ENCODE measurements at regions not wholly inside any gene's neighbourhood (a gene's known extent, or its start where the extent isn't known, plus 50 kb on each side); places are given as distances from the start of the nearest gene placed in this dataset.

DNA sequence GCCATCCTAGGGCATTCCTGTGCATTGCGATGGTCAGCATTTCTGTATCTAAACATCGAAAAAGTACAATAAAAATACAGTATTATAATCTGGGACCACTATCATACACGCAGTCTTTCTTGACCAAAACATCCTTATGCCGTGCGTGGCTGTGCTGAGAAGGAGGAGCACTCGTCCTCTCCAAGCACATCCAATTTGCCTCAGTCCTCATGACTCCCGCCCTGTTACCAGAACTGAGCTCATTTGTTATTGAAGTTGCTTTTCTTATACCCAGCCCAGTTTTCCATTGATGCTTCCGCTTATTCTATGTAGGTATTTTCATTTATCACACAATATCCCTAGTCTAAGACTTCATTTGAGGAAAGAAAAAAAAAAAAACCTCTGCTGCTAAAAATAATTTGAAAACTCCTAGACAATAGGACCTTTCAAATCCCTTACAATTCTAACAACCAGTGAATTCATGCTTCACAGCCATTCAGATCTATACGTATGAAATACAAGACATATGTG is 236.9 kb upstream of the PLEKHG7 start:
- no peak for DNase-seq (ENCODE audit: low read depth in 2 of 2)

GRCh38 chr12:92464911-92465310 is 237.9 kb upstream of the PLEKHG7 start:
- DNase-seq (ENCODE audit: low read depth in 2 of 2) = no peak

- no peak for DNase-seq (ENCODE audit: low read depth in 2 of 2)
Observed at GRCh38 chr12:92463171-92463570, 239.6 kb upstream of the PLEKHG7 start.

DNA sequence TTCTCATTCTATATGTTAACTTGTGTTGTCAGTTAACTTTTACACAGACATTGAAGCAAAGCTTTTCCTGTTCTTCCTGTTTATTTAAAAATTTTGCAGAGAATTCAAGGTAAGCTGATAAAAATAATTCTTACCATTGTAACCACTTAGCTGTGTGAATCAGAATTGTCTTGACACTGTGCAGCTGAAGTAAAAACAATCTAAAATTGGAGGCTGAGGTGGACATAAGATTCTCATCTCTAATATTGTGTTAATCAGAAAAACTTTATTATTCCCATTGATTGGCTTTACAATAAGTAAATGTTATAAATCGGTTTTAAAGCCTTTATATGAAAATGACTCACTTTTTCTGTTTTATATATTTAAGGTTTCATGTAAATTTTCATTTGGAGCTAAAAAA is 240.3 kb upstream of the PLEKHG7 start:
- DNase-seq (ENCODE audit: low read depth in 2 of 2) = no peak

DNA sequence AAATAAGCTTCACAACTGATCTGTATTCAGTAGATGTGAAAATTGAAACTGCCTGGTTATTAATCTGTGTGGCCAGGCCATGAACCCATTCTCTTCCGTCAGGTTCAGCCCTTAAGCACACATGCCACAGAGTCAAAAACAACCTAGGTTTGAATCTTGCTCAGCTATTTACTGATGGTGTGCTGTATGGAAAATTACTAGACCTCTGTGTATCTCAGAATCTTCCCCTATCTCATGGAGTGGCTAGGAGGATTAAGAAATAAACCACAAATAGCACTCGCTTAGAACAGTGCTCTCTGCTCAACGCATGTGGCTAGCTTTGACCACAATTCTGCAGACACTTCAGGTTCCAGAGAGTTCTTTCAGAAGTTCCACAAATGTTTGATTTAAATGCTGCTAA is 240.7 kb upstream of the PLEKHG7 start:
- no peak for DNase-seq (ENCODE audit: low read depth in 2 of 2)

GRCh38 chr12:92459850-92460249 is 242.9 kb upstream of the PLEKHG7 start:
- DNase-seq (ENCODE audit: low read depth in 2 of 2) = no peak

DNA sequence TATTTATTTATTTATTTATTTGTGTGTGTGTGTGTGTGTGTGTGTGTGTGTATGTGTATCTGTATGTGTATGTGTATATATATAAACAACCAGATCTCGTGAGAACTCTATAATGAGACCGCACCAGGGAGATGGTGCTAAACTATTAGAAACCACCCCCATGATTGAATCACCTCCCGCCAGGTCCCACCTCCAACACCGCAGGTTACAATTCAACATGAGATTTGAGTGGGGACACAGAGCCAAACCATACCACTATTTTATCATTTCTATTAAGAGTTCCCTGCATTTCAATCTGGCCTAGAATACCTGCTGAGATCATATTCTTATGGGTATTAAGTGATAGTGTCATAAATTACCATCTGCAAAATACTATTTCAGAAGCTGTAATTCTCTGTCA is 243.8 kb upstream of the PLEKHG7 start:
- DNase-seq (ENCODE audit: low read depth in 2 of 2) = no peak

GRCh38 chr12:92457458-92458180 is 245.2 kb upstream of the PLEKHG7 start:
- no peak for DNase-seq (ENCODE audit: low read depth in 2 of 2)

- no peak for DNase-seq (ENCODE audit: low read depth in 2 of 2)
Observed at GRCh38 chr12:92452763-92453162, 250.0 kb upstream of the PLEKHG7 start.

- DNase-seq (ENCODE audit: low read depth in 2 of 2) = no peak
Observed at GRCh38 chr12:92446083-92446460, 256.7 kb upstream of the PLEKHG7 start.

- no peak for DNase-seq (ENCODE audit: low read depth in 2 of 2)
Observed at GRCh38 chr12:92445253-92446082, 257.3 kb upstream of the PLEKHG7 start.

DNA sequence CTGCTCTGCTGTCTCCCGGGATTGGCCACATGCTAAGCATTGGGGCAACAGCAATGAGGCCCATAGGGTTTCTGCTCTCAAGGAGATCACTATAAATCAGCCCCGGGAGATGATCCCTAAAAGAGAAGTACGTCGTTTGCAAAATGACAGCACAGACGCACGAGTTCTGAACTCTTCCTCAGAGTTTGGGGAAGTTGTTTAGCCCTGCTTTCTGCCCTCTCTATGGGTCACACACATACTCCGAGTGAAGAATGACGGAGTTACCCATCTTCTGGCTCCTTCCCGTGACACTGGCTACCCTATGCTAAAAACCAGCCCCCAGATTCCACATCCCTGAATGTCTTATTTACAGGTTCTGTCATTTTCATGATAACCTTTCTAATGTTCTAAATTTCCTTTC is 258.0 kb upstream of the PLEKHG7 start:
- no peak for DNase-seq (ENCODE audit: low read depth in 2 of 2)

DNA sequence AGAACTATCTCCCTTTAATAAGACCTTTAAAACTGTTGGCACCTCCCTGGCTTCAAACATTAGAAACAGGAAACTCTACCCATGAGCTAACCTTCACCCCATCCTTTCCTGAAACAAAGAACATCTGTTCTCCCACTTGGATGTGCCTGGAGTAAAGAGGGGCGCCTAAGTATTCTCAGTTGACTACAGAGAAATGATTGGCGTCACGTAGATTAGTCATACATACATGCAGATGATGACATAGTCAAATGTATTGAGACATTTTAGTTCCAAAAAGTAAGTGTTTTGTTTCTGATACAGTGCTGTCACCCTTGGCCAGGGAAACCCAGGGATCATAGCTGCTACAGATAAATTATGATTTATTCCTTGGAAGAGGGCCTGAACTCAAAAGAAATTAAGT is 260.0 kb upstream of the PLEKHG7 start:
- DNase-seq (ENCODE audit: low read depth in 2 of 2) = no peak

- DNase-seq (ENCODE audit: low read depth in 2 of 2) = no peak
Observed at GRCh38 chr12:92440072-92440471, 262.7 kb upstream of the PLEKHG7 start.

DNA sequence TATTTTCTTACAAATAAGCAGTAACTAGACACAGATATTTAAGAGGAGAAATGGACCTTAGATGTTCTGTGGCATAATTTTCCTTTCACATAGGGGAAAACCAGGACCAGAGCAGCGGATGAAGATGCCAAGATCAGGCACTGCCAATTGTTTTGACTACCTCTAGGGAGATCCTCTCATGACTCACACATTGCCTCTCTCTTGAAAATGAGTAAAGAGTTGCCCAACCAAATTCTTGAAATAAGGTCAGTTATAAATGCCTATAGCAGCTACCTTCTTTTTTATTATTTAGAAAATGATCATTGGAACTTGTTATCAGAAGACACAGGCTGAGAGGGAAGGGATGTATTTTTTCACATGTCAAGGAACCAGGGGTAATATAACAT is 263.4 kb upstream of the PLEKHG7 start:
- no peak for DNase-seq (ENCODE audit: low read depth in 2 of 2)

DNA sequence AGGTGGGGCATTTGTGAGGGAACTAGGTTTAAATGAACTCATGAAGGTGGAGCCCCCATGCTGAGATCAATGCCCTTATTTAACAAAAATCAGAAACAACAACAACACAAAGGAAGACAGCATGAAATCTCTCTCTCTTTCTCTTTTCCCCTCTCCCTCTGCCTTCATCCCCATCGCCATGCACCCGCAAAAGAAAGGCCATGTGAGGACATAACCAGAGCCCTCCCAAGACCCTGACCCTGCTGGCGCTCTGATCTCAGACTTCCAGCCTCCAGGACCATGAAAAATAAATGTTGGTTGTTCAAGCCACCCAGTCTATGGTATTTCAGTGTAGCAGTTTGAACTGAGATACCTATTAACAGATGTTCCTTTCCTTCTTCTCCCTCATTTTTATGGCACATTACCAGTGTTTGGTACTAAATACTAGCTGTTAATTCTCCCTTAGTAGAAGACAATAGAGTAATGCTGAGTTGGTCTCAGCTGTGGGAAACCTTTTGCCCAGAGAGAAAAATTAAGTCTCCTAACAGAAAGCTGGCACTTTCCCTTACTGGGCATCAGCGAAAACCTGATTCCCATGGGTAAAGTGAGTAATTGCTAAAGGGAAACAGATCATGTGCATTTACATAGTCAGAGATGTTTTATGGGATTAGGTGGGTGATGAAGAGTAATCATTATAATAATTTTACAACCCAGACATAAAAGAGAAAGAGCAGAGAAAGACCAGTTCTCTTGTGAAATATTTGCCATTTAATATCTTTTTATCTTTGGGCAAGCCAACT is 264.0 kb upstream of the PLEKHG7 start:
- DNase-seq (ENCODE audit: low read depth in 2 of 2) = no peak

- DNase-seq (ENCODE audit: low read depth in 2 of 2) = no peak
Observed at GRCh38 chr12:92437452-92437851, 265.3 kb upstream of the PLEKHG7 start.

DNA sequence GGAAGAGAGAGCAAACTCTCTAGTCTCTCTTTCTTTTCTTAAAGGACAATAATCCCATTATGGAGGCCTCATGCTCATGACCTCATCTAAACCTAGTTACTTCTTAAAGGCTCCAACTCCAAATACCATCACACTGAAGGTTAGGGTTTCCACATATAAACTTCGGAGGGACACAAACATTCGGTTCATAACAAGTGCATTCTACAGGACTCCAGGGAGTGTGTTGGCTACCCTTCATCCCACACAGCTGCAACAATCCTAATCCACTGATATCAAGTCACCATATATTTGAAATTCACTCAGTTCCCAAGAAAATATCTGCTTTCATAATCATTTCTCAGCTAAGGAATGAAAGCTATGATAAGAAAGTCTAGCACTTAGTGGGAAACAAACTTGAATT is 265.9 kb upstream of the PLEKHG7 start:
- DNase-seq (ENCODE audit: low read depth in 2 of 2) = no peak

DNA sequence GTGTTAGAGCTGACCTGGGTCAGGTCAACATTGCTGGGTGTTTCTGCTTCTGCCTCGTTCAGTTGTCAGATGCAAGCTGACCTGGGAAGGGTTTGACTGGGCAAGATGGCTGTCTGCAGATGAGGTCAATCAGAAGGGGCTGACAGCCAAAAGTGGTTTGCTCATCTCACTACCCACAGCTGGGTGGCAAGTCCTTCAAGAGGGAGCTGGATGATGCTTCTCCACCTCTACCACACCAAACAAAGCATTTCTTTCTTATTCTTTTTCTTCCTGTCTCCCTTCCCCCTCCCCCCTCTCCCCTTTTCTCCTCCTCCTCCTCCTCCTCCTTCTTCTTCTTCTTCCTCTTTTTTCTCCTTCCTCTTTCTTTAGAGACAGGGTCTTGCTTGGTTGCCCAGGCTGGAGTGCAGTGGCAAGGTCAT is 268.2 kb upstream of the PLEKHG7 start:
- no peak for DNase-seq (ENCODE audit: low read depth in 2 of 2)

DNA sequence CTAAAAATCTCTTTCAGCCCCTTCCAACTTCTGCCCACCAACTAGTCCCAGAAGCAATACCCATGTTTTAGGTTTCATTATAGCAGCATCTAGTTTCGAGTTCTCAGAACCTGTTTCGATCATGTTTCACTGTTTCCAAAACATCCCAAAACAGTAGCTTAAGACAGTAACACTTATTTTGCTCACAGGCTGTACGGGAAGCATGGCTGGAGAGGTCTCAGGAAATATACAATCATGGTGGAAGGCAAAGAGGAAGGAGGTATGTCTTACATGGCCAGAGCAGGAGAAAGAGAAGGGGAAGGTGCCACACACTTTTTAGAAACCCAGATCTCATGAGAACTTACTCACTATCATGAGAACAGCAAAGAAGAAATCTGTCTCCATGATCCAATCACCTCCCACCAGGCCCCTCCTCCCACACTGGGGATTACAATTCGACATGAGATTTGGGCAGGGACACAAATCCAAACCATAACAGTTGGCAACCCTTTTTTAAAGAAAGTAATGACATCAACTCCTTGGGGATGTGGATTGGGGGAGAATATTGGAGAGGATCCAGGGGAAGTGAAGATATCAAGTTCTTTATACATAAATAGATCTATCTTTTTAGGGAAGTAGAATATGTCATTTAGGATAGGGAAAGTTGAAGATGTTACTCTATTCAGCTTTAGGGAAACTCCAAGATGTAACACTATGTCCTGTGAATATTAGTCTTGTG is 269.9 kb upstream of the PLEKHG7 start:
- no peak for DNase-seq (ENCODE audit: low read depth in 2 of 2)

DNA sequence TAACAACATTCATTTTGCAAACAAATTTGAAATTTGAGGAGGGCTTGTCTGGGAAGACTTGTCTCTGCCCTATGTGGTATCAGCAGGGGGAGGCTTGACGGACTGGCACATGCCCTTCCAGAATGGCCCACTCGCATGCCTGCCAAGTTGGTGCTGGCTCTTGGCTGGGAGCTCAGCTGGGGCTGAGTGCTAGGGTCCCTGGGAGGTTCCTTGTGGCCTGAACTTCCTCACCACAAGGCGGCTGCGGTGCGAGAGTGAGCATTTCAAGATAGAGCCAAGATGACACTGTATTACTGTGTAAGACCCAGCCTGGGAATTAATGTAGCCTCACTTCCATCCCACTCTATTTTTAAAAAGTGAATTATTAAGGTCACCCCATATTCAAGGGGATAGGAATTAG is 271.6 kb upstream of the PLEKHG7 start:
- DNase-seq (ENCODE audit: low read depth in 2 of 2) = no peak

DNA sequence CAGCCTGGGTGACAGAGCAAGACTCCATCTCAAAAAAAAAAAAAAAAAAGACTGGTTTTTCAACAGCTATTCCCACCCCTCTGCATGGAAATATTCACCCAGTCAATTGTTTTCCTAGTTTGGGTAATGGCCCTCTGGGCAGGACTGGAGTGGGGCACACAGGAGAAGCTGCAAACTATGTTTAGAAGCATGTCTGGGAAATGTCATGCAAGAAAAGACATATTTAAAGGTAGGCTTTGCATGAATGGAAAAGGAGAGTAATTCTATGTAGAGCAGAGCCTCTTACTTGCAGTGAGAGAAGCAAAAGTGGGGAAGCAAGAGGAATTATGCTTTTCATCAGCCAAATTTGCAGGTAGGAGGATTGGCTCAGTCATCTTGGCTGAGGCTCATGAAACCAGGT is 276.5 kb upstream of the PLEKHG7 start:
- DNase-seq (ENCODE audit: low read depth in 2 of 2) = no peak

Measured in stimulated activated CD4-positive, alpha-beta T cell treated with anti-CD3 and anti-CD28 coated beads, Interleukin-1b, Interleukin-23, amount 100 ng/mL, for 1 hour (primary cell).